ENCODE measurements at regions not wholly inside any gene's neighbourhood (a gene's known extent, or its start where the extent isn't known, plus 50 kb on each side); places are given as distances from the start of the nearest gene placed in this dataset.

- TF ChIP-seq CTCF (IDR thresholded peaks at IDR 0.05; ENCODE audit: extremely low read depth in 1 of 2, insufficient read depth in 1 of 2, low read depth in 1 of 2, low read length in 2 of 2): no peak
- TF ChIP-seq POLR2AphosphoS5 (IDR thresholded peaks at IDR 0.05; ENCODE audit: insufficient read depth, low read depth, low read length): no peak
- no peak for TF ChIP-seq EZH2 (IDR thresholded peaks at IDR 0.05; ENCODE audit: borderline replicate concordance, low read depth, low read length, severe bottlenecking)
- TF ChIP-seq JUN (IDR thresholded peaks at IDR 0.05; ENCODE audit: borderline replicate concordance, insufficient read depth, insufficient read length, low read depth): no peak
- no peak for TF ChIP-seq FOS (IDR thresholded peaks at IDR 0.05; ENCODE audit: borderline replicate concordance, insufficient read depth, low read length)
- no peak for TF ChIP-seq POLR2A (IDR thresholded peaks at IDR 0.05; ENCODE audit: low read depth, low read length)
- TF ChIP-seq MYC (IDR thresholded peaks at IDR 0.05; ENCODE audit: low read depth, low read length): no peak
- no peak for TF ChIP-seq MAX (IDR thresholded peaks at IDR 0.05; ENCODE audit: insufficient read depth, insufficient read length)
- no peaks in the 10 kb centered on the region for H3K9me3 ChIP-seq (replicated peaks; ENCODE audit: control insufficient read depth, insufficient read depth, low read length)
- H3K9me1 ChIP-seq (replicated peaks; ENCODE audit: control insufficient read depth, extremely low read depth, insufficient read depth, low read length): no peaks in the 10 kb centered on the region
- no TSS peak for BruUV-seq (replicated peaks)
- no peak overlapping the region for H3K4me2 ChIP-seq (ENCODE audit: insufficient read depth, low read length)
- no peak overlapping the region for H3K27ac ChIP-seq (ENCODE audit: insufficient read depth, low read depth, low read length)
- H3K79me2 ChIP-seq (ENCODE audit: control insufficient read depth, insufficient read depth, low read length): no peaks in the 10 kb centered on the region
- H3K4me3 ChIP-seq (replicated peaks in 1 of 3; ENCODE audit: insufficient read depth in 1 of 3, low read depth in 1 of 3, low read length in 3 of 3): no peak overlapping the region
- H3K27me3 ChIP-seq (ENCODE audit: control insufficient read depth in 2 of 2, insufficient read depth in 2 of 2, low read length in 2 of 2): no peaks in the 10 kb centered on the region
- no peaks in the 10 kb centered on the region for H4K20me1 ChIP-seq (replicated peaks; ENCODE audit: control insufficient read depth, extremely low read depth, insufficient read depth, low read length)
- no peaks in the 10 kb centered on the region for H3K36me3 ChIP-seq (ENCODE audit: control insufficient read depth in 2 of 2, extremely low read depth in 1 of 2, insufficient read depth in 2 of 2, low read length in 2 of 2)
- no peak for FAIRE-seq
- no peak for DNase-seq (ENCODE audit: low read depth, low spot score)
- dilution Hi-C loops (cut with MboI; ENCODE audit: extremely low pct_ligation_motif_present, low sequenced_read_pairs): no loop called here
- no peak overlapping the region for H3K9ac ChIP-seq (replicated peaks; ENCODE audit: extremely low read depth, insufficient read depth, low read length)
- H3K4me1 ChIP-seq (ENCODE audit: control insufficient read depth, extremely low read depth, insufficient read depth, low read length): no peaks in the 10 kb centered on the region
- intact Hi-C loops (cut with micrococcal nuclease): no loop called here
- H2AFZ ChIP-seq (ENCODE audit: low read depth, low read length): no peak overlapping the region
- ChIA-PET CTCF (no interaction called here), POLR2A (no interaction called here)
These were observed 1226.6 kb downstream of the PCDH9 start for GRCh38 chr13:66003558-66003957.

All from endothelial cell of umbilical vein (primary cell).